ENCODE measurements at regions not wholly inside any gene's neighbourhood (a gene's known extent, or its start where the extent isn't known, plus 50 kb on each side); places are given as distances from the start of the nearest gene placed in this dataset.

DNA sequence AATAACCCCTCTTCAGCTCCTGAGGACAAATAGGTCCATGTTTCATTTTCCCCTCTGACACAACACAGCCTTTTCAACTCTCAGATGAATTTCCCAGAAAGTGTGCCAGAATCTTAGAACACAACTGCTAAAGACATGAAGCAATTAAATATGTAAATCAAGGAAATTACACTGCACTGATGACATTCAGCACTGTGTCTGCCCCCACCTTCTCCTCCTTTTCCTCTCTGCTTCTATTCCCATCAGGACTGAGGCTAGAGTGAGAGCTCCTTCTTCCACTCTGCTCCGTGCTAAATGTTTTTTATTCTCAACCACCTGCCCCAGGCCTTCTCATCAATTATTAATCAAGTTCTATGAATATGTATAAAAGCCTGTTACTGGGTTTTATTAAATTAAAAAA is 596.1 kb downstream of the TUSC7 start:
- no peak overlapping the region for H3K4me3 ChIP-seq (ENCODE audit: low read depth, low read length)
- TF ChIP-seq, protein P1, sequence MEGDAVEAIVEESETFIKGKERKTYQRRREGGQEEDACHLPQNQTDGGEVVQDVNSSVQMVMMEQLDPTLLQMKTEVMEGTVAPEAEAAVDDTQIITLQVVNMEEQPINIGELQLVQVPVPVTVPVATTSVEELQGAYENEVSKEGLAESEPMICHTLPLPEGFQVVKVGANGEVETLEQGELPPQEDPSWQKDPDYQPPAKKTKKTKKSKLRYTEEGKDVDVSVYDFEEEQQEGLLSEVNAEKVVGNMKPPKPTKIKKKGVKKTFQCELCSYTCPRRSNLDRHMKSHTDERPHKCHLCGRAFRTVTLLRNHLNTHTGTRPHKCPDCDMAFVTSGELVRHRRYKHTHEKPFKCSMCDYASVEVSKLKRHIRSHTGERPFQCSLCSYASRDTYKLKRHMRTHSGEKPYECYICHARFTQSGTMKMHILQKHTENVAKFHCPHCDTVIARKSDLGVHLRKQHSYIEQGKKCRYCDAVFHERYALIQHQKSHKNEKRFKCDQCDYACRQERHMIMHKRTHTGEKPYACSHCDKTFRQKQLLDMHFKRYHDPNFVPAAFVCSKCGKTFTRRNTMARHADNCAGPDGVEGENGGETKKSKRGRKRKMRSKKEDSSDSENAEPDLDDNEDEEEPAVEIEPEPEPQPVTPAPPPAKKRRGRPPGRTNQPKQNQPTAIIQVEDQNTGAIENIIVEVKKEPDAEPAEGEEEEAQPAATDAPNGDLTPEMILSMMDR (conservative IDR thresholded peaks at IDR 0.05; ENCODE audit: low read depth, low read length), result no peak
- no peak for DNase-seq (ENCODE audit: low read depth)

DNA sequence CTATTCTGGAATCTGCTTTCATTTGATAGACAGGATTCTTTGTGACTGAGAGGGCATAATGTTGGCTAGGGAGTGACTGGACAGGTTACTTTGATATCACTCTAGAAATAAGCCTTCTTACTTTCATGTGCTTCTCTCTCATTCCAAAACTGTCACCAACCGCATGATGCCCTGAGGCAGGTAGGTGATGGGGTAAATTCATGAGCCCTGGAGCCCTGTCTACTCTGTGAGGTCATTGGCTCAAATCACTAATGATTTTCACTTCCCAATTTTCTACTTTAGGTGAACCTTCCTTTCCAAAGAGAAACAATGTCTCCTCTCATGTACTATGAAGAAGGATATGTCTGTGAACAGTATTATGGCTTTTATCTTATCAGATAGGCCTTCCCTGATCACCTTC is 596.7 kb downstream of the TUSC7 start:
- no peak for DNase-seq (ENCODE audit: low read depth)
- no peak overlapping the region for H3K4me3 ChIP-seq (ENCODE audit: low read depth, low read length)
- TF ChIP-seq, protein P1 (conservative IDR thresholded peaks at IDR 0.05; ENCODE audit: low read depth, low read length), result no peak

DNA sequence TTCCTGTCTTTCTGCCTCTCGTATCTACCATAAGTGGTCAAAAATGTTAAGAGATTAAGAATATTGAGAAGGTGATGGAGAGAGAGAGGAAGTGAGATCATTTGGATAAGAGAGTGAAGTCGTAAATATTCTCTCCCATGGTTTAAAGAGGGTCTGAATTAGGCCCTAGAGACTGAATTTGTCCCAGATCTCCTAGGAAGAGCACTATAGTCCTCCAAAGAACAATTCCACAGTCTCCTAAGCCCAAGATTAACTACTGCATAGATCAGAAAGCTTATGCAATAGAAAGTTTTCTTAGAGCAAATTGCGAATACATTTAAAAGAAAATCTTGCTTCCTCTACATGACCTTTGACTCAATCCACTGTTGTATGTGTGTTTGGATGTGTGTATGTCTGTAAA is 598.8 kb downstream of the TUSC7 start:
- no peak for DNase-seq (ENCODE audit: low read depth)
- no peak overlapping the region for H3K4me3 ChIP-seq (ENCODE audit: low read depth, low read length)
- TF ChIP-seq, protein P1 (conservative IDR thresholded peaks at IDR 0.05; ENCODE audit: low read depth, low read length), result no peak

DNA sequence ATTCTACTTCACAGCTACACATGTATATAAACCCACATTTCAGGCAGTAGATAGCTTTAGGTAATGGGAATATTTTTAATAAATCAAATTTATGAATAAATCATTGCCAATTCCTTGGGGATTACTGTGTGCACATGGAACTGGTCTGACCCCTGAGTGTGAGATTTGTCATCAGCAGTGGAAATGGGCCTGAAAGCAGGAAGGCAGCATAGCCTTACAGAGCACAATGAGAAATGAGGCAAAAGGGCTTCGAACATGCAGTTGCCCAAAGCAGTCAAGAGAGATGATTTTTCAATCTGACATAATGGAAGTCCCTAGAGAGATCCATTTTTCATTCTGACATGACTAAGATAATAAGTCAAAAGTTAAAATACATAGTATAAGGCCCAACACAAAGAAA is 599.2 kb downstream of the TUSC7 start:
- TF ChIP-seq, protein P1 (conservative IDR thresholded peaks at IDR 0.05; ENCODE audit: low read depth, low read length), result no peak
- no peak for DNase-seq (ENCODE audit: low read depth)
- H3K4me3 ChIP-seq (ENCODE audit: low read depth, low read length), result no peak overlapping the region

DNA sequence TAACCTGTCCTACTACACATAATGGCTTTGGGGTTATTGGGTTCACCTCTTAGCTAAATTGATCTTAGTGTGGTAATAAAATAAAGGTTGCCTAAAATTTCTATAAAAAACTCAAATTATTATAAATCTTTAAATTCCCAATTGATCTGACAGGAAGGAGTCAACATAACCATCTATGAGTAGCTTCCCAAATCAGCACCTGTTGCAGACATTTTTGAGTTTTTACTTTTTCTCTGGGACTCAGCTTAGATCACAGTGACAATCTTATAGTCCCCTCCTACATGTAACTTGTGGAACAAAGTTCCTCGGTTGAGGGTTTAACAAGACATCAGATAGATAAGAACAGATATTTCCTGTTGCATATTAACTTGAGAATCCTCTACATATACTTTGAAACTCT is 601.0 kb downstream of the TUSC7 start:
- TF ChIP-seq, protein P1 (conservative IDR thresholded peaks at IDR 0.05; ENCODE audit: low read depth, low read length), result no peak
- DNase-seq (ENCODE audit: low read depth), result no peak
- no peak overlapping the region for H3K4me3 ChIP-seq (ENCODE audit: low read depth, low read length)

DNA sequence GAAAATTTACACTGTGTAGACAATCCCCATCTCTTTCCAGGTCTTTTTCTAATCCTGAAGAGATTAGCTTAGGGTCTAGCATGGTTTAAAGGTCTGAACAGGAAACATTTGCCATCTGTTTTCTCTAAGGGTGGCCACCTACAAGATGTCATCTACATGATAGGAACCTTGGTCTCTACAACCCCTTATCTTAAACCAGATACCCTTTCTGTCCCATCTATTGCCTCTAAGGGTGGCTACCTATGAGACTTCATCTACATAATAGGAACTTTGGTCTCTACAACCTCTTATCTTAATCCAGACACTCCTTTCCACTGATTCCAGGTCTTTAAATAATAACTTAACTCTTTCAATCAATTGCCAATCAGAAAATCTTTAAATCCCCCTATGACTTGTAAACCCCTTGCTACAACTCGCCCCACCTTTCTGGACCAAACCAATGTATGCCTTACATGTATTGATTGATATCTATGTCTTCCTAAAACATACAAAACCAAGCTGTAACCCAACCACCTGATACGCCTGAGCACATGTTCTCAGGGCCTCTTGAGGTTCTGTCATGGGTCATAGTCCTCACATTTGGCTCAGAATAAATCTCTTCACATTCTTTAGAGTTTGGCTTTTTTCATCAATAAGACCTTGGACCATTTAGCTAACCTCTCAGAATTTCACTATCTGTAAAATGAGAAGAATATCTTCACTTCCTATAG is 605.0 kb downstream of the TUSC7 start:
- DNase-seq (ENCODE audit: low read depth), result no peak
- TF ChIP-seq, protein P1 (conservative IDR thresholded peaks at IDR 0.05; ENCODE audit: low read depth, low read length), result no peak
- no peak overlapping the region for H3K4me3 ChIP-seq (ENCODE audit: low read depth, low read length)

DNA sequence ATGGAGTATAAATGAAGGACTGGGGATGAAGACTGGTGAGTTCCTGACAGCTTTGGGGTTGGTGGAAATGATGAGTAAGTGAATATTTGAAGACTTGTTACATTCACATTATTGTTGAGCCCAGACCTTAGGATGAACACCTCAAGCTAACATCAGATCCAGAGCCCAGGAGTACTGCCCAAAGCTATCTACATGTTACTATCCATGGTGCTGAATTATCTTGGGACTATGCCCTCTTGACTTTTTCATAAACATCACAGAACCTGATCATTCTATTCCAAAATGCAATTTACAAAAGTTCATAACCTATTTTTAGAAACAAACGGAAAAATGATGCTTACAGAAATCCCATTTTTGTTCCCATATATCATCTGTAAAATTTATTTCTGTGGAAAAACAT is 613.3 kb downstream of the TUSC7 start:
- no peak overlapping the region for H3K4me3 ChIP-seq (ENCODE audit: low read depth, low read length)
- peak; percentile 16 for DNase-seq (ENCODE audit: low read depth)
- TF ChIP-seq, protein P1 (conservative IDR thresholded peaks at IDR 0.05; ENCODE audit: low read depth, low read length), result no peak

Measured in choroid plexus epithelial cell (primary cell).